Testis (tissue), 2 donors: ENCODE measurements at regions not wholly inside any gene's neighbourhood (a gene's known extent, or its start where the extent isn't known, plus 50 kb on each side); places are given as distances from the start of the nearest gene placed in this dataset.

Experiments used
- POLR2A ChIP-seq: fragments of 450-650 bp; IDR thresholded peaks from one replicate; pipeline ENCODE4 v1.6.1; 2017; ENCODE audit warnings: antibody characterized with exemption, mild to moderate bottlenecking, moderate library complexity
- TF ChIP-seq, protein P1 (sequence below), 3 experiments: fragments of 450-650 bp in 2 of 3; fragments of 200-600 bp in 1 of 3; sonication (generic) in 1 of 3; IDR thresholded peaks; one replicate each; pipeline ENCODE4 v1.5.1; 2016 to 2019; ENCODE audit warnings: antibody characterized with exemption in 3 of 3, mild to moderate bottlenecking in 2 of 3, moderate library complexity in 1 of 3

DNA sequence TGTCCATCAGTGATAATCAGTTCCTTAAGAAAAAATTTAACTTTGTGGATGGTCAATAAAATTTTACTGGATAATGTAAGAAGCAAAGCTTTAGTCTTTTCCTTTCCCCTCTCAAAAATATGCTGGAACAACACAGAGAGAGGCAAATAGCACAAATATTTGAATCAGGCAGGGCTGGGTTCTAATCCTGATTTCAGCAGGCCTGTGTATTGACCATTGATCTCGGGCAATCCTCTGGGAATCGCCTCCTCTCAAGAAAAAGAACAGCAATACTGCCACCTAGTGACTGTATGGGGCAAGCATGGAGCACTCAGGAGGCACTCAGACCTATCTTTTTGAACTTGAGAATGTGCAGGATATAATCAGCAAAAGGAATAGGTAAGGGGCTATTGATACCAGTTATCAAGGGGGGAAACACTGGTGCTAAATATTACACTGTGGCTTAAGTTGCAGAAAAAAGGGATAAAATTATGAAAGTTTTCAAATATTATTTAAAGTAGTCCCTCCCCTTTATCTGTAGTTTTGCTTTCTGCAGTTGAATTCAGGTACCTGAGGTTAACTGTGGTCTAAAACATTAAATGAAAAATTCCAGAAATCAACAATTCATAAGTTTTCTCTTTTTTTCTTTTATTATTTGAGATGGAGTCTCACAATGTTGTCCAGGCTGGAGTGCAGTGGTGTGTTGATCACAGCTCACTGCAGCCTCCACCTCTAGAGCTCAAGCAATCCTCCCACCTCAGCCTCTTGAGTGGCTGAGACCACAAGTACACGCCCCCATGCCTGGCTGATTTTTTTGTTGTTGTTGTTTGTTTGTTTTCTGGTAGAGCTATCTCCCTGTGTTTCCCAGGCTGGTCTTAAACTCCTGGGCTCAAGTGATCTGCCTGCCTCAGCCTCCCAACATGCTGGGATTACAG lies 91.8 kb upstream of the NHSL1 start:
- TF ChIP-seq, protein P1, sequence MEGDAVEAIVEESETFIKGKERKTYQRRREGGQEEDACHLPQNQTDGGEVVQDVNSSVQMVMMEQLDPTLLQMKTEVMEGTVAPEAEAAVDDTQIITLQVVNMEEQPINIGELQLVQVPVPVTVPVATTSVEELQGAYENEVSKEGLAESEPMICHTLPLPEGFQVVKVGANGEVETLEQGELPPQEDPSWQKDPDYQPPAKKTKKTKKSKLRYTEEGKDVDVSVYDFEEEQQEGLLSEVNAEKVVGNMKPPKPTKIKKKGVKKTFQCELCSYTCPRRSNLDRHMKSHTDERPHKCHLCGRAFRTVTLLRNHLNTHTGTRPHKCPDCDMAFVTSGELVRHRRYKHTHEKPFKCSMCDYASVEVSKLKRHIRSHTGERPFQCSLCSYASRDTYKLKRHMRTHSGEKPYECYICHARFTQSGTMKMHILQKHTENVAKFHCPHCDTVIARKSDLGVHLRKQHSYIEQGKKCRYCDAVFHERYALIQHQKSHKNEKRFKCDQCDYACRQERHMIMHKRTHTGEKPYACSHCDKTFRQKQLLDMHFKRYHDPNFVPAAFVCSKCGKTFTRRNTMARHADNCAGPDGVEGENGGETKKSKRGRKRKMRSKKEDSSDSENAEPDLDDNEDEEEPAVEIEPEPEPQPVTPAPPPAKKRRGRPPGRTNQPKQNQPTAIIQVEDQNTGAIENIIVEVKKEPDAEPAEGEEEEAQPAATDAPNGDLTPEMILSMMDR (IDR thresholded peaks at IDR 0.05), result peak; percentile 46 to 66 (median 62)
- TF ChIP-seq POLR2A, result no peak
